HEK293 (cell line): ENCODE measurements at regions not wholly inside any gene's neighbourhood (a gene's known extent, or its start where the extent isn't known, plus 50 kb on each side); places are given as distances from the start of the nearest gene placed in this dataset.

ENCODE experiments used
- CTCF ChIA-PET: fragments of 350-600 bp; formaldehyde crosslinking; extraction: SDS; loops from one replicate; lab custom pipeline; 2021; ENCODE audit warnings: antibody characterized with exemption; lab: Yijun Ruan, JAX
- POLR2A ChIA-PET: fragments of 300-600 bp; formaldehyde crosslinking; extraction: SDS; loops from one replicate; lab custom pipeline; 2020; ENCODE audit warnings: antibody characterized with exemption, inconsistent platforms; lab: Yijun Ruan, JAX
- H3K27ac ChIP-seq: fragments of 200-500 bp; sonication (Bioruptor generic); 2 replicates; pipeline ENCODE4 v1.5.1; 2014; ENCODE audit warnings: low read depth, low read length, control low read depth, inconsistent platforms; ENCODE audit errors: extremely low read depth
- H3K36me3 ChIP-seq, 2 experiments: fragments of 200-500 bp in 1 of 2; sonication (Bioruptor generic) in 1 of 2; 1 replicate in 1 of 2; 2 replicates in 1 of 2; pipeline ENCODE4 v1.5.1; 2014 to 2017; ENCODE audit warnings: inconsistent platforms in 2 of 2, low read length in 2 of 2; ENCODE audit not compliant: control insufficient read depth in 2 of 2, insufficient read depth in 1 of 2
- H3K4me1 ChIP-seq: fragments of 200-500 bp; sonication (Bioruptor generic); 2 replicates; pipeline ENCODE4 v1.5.1; 2014; ENCODE audit warnings: mild to moderate bottlenecking, low read length, inconsistent platforms; ENCODE audit not compliant: control insufficient read depth, insufficient read depth
- H3K4me3 ChIP-seq: 2 replicates; pipeline ENCODE4 v1.5.1; 2011; ENCODE audit warnings: low read depth, mild to moderate bottlenecking, control low read depth, low read length, moderate library complexity
- H3K9me3 ChIP-seq: fragments of 200-500 bp; sonication (Bioruptor generic); 2 replicates; pipeline ENCODE4 v1.5.1; 2014; ENCODE audit warnings: low read depth, low read length, inconsistent platforms; ENCODE audit not compliant: control insufficient read depth, insufficient read depth
- PRDM10 ChIP-seq: fragments of 450-650 bp; formaldehyde crosslinking; IDR thresholded peaks from 2 replicates; pipeline ENCODE4 v1.5.1; 2016; ENCODE audit warnings: missing biosample characterization, missing genetic modification characterization
- PRDM4 ChIP-seq: fragments of 450-650 bp; formaldehyde crosslinking; IDR thresholded peaks from 2 replicates; pipeline ENCODE4 v1.5.1; 2017; ENCODE audit warnings: missing biosample characterization, missing genetic modification characterization
- TSHZ1 ChIP-seq: fragments of 450-650 bp; formaldehyde crosslinking; IDR thresholded peaks from 2 replicates; pipeline ENCODE4 v1.5.1; 2016; ENCODE audit warnings: missing biosample characterization, missing genetic modification characterization, borderline replicate concordance
- ZBTB11 ChIP-seq: fragments of 450-650 bp; formaldehyde crosslinking; conservative IDR thresholded peaks from 2 replicates; pipeline ENCODE4 v1.5.1; 2016; ENCODE audit warnings: low read depth, missing biosample characterization, missing genetic modification characterization
- ZEB2 ChIP-seq: fragments of 450-650 bp; formaldehyde crosslinking; IDR thresholded peaks from 2 replicates; pipeline ENCODE4 v1.5.1; 2016; ENCODE audit warnings: missing biosample characterization, missing genetic modification characterization
- ZFP37 ChIP-seq: fragments of 450-650 bp; formaldehyde crosslinking; IDR thresholded peaks from 2 replicates; pipeline ENCODE4 v1.5.1; 2016; ENCODE audit warnings: missing biosample characterization, missing genetic modification characterization
- ZNF10 ChIP-seq: fragments of 450-650 bp; formaldehyde crosslinking; IDR thresholded peaks from 2 replicates; pipeline ENCODE4 v1.5.1; 2017; ENCODE audit warnings: missing biosample characterization, missing genetic modification characterization
- ZNF121 ChIP-seq: fragments of 450-650 bp; formaldehyde crosslinking; IDR thresholded peaks from 2 replicates; pipeline ENCODE4 v1.5.1; 2016; ENCODE audit warnings: missing biosample characterization, missing genetic modification characterization
- ZNF214 ChIP-seq: fragments of 450-650 bp; formaldehyde crosslinking; IDR thresholded peaks from 2 replicates; pipeline ENCODE4 v1.5.1; 2017; ENCODE audit warnings: missing biosample characterization, mild to moderate bottlenecking, missing genetic modification characterization, borderline replicate concordance
- ZNF518A ChIP-seq: fragments of 450-650 bp; formaldehyde crosslinking; conservative IDR thresholded peaks from 2 replicates; pipeline ENCODE4 v1.5.1; 2016; ENCODE audit warnings: low read depth, missing biosample characterization, missing genetic modification characterization
- ZNF777 ChIP-seq: fragments of 450-650 bp; formaldehyde crosslinking; IDR thresholded peaks from 2 replicates; pipeline ENCODE4 v1.5.1; 2017; ENCODE audit warnings: missing biosample characterization, missing genetic modification characterization, borderline replicate concordance

DNA sequence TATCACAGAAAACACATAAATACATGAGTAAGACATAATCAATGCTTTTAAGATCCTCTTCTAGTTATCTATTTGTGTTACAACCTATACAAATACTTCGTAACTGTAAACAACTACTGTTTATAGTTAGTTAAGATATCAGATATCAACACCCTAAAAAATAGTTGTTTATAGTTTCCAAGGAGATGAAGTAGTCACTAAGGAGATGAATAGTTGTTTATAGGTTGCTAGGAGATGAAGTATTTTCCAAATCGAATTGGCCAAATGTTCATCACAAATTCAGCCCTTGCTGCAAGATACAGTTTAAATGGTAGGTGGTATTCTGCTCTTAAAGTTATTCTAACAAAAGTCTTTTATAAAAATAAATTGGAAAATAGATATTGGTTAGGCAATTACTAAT, 618.2 kb upstream of the PCDH10 start:
- no peaks in the 10 kb centered on the region for H3K4me1 ChIP-seq
- POLR2A ChIA-PET: no interaction called here
- no peaks in the 10 kb centered on the region for H3K9me3 ChIP-seq
- H3K27ac ChIP-seq: no peak overlapping the region
- no peak overlapping the region for H3K4me3 ChIP-seq
- no peaks in the 10 kb centered on the region for H3K36me3 ChIP-seq
- no peak for TF ChIP-seq ZNF518A
- TF ChIP-seq ZNF214 (tag by site-specific recombination): no peak
- no peak for TF ChIP-seq ZEB2 (tag by site-specific recombination)
- no peak for TF ChIP-seq ZBTB11 (tag by site-specific recombination)
- TF ChIP-seq PRDM4 (tag by site-specific recombination): no peak
- TF ChIP-seq TSHZ1: no peak
- no peak for TF ChIP-seq ZNF777
- no peak for TF ChIP-seq ZNF121
- no peak for TF ChIP-seq PRDM10
- TF ChIP-seq ZFP37 (tag by site-specific recombination): no peak
- TF ChIP-seq ZNF10 (tag by site-specific recombination): no peak
- TF ChIP-seq, all 188 proteins: peak for 0
- CTCF ChIA-PET: no interaction called here
